BLaER1 (cell line): ENCODE measurements at regions not wholly inside any gene's neighbourhood (a gene's known extent, or its start where the extent isn't known, plus 50 kb on each side); places are given as distances from the start of the nearest gene placed in this dataset.
A peak's percentile ranks its signal among the peaks of the same experiment; 100 is the strongest.

Experiments
- H3K27ac ChIP-seq: shearing (Covaris generic); formaldehyde crosslinking; 2 replicates; pipeline ENCODE4 v1.8.1; 2022
- H3K27me3 ChIP-seq: shearing (Covaris generic); formaldehyde crosslinking; 2 replicates; pipeline ENCODE4 v1.8.1; 2022
- H3K36me3 ChIP-seq: shearing (Covaris generic); formaldehyde crosslinking; 2 replicates; pipeline ENCODE4 v1.8.1; 2022
- H3K4me1 ChIP-seq: shearing (Covaris generic); formaldehyde crosslinking; 2 replicates; pipeline ENCODE4 v1.8.1; 2022
- H3K4me2 ChIP-seq: shearing (Covaris generic); formaldehyde crosslinking; 2 replicates; pipeline ENCODE4 v1.8.1; 2022
- H3K4me3 ChIP-seq: shearing (Covaris generic); formaldehyde crosslinking; 2 replicates; pipeline ENCODE4 v1.8.1; 2022
- H3K9ac ChIP-seq: shearing (Covaris generic); formaldehyde crosslinking; 2 replicates; pipeline ENCODE4 v1.8.1; 2022
- H3K9me3 ChIP-seq: shearing (Covaris generic); formaldehyde crosslinking; 2 replicates; pipeline ENCODE4 v1.8.1; 2022
- H4K20me1 ChIP-seq: shearing (Covaris generic); formaldehyde crosslinking; 2 replicates; pipeline ENCODE4 v1.8.1; 2022
- Cebpa-rat ChIP-seq: shearing (Covaris generic); IDR thresholded peaks from 2 replicates; pipeline ENCODE4 v1.8.1; 2022

GRCh38 chr20:22160101-22160652 is 424.2 kb downstream of the FOXA2 start:
- H3K27ac ChIP-seq, result no peak overlapping the region
- H3K27me3 ChIP-seq, result no peaks in the 10 kb centered on the region
- peaks cover 39% of the 10 kb centered on the region for H3K4me1 ChIP-seq
- H3K9me3 ChIP-seq, result no peaks in the 10 kb centered on the region
- TF ChIP-seq Cebpa-rat, result no peak
- no peak overlapping the region for H3K9ac ChIP-seq
- H3K36me3 ChIP-seq, result no peaks in the 10 kb centered on the region
- peak overlapping the region; percentile 46 for H3K4me2 ChIP-seq
- no peak overlapping the region for H3K4me3 ChIP-seq
- H4K20me1 ChIP-seq, result no peaks in the 10 kb centered on the region

GRCh38 chr20:22159276-22159675 is 425.1 kb downstream of the FOXA2 start:
- Histone ChIP-seq H3K4me2 (peak overlapping the region; percentile 46), H3K9ac (no peak overlapping the region), H3K27me3 (no peaks in the 10 kb centered on the region), H3K27ac (no peak overlapping the region), H3K36me3 (no peaks in the 10 kb centered on the region), H3K4me3 (no peak overlapping the region), H3K4me1 (peaks cover 39% of the 10 kb centered on the region), H3K9me3 (no peaks in the 10 kb centered on the region), H4K20me1 (no peaks in the 10 kb centered on the region)
- no peak for TF ChIP-seq Cebpa-rat

GRCh38 chr20:22127587-22127986 is 422.1 kb downstream of the PAX1 start:
- Histone ChIP-seq H3K4me2 (no peak overlapping the region), H3K9me3 (peaks cover 24% of the 10 kb centered on the region), H3K27ac (no peak overlapping the region), H3K36me3 (no peaks in the 10 kb centered on the region), H4K20me1 (no peaks in the 10 kb centered on the region), H3K4me1 (no peaks in the 10 kb centered on the region), H3K27me3 (no peaks in the 10 kb centered on the region), H3K9ac (no peak overlapping the region), H3K4me3 (no peak overlapping the region)
- no peak for TF ChIP-seq Cebpa-rat

GRCh38 chr20:22106308-22106938 is 401.0 kb downstream of the PAX1 start:
- Histone ChIP-seq H3K9ac (no peak overlapping the region), H3K4me1 (no peaks in the 10 kb centered on the region), H3K27ac (no peak overlapping the region), H3K4me2 (no peak overlapping the region), H3K9me3 (no peaks in the 10 kb centered on the region), H4K20me1 (no peaks in the 10 kb centered on the region), H3K4me3 (no peak overlapping the region), H3K36me3 (no peaks in the 10 kb centered on the region), H3K27me3 (no peaks in the 10 kb centered on the region)
- TF ChIP-seq Cebpa-rat, result no peak

GRCh38 chr20:22101606-22102005 is 396.1 kb downstream of the PAX1 start:
- Histone ChIP-seq H3K9ac (no peak overlapping the region), H3K36me3 (no peaks in the 10 kb centered on the region), H3K4me2 (no peak overlapping the region), H3K4me1 (no peaks in the 10 kb centered on the region), H3K9me3 (no peaks in the 10 kb centered on the region), H3K4me3 (no peak overlapping the region), H3K27me3 (no peaks in the 10 kb centered on the region), H3K27ac (no peak overlapping the region), H4K20me1 (no peaks in the 10 kb centered on the region)
- TF ChIP-seq Cebpa-rat, result no peak

GRCh38 chr20:22100686-22101085 is 395.2 kb downstream of the PAX1 start:
- Histone ChIP-seq H4K20me1 (no peaks in the 10 kb centered on the region), H3K27ac (no peak overlapping the region), H3K9ac (no peak overlapping the region), H3K27me3 (no peaks in the 10 kb centered on the region), H3K4me3 (no peak overlapping the region), H3K4me1 (no peaks in the 10 kb centered on the region), H3K36me3 (no peaks in the 10 kb centered on the region), H3K9me3 (no peaks in the 10 kb centered on the region), H3K4me2 (no peak overlapping the region)
- no peak for TF ChIP-seq Cebpa-rat

GRCh38 chr20:22099348-22099747 is 393.9 kb downstream of the PAX1 start:
- H4K20me1 ChIP-seq, result no peaks in the 10 kb centered on the region
- no peak overlapping the region for H3K9ac ChIP-seq
- H3K4me2 ChIP-seq, result no peak overlapping the region
- no peaks in the 10 kb centered on the region for H3K36me3 ChIP-seq
- no peaks in the 10 kb centered on the region for H3K27me3 ChIP-seq
- H3K27ac ChIP-seq, result no peak overlapping the region
- TF ChIP-seq Cebpa-rat, result no peak
- peaks cover 7% of the 10 kb centered on the region for H3K9me3 ChIP-seq
- H3K4me1 ChIP-seq, result no peaks in the 10 kb centered on the region
- no peak overlapping the region for H3K4me3 ChIP-seq

- Histone ChIP-seq H3K4me2 (no peak overlapping the region), H3K9me3 (peaks cover 12% of the 10 kb centered on the region), H4K20me1 (no peaks in the 10 kb centered on the region), H3K27ac (no peak overlapping the region), H3K4me1 (no peaks in the 10 kb centered on the region), H3K27me3 (no peaks in the 10 kb centered on the region), H3K36me3 (no peaks in the 10 kb centered on the region), H3K4me3 (no peak overlapping the region), H3K9ac (no peak overlapping the region)
- no peak for TF ChIP-seq Cebpa-rat
Measured at GRCh38 chr20:22098511-22098910, 393.0 kb downstream of the PAX1 start.

GRCh38 chr20:22093122-22093521 is 387.7 kb downstream of the PAX1 start:
- H3K4me2 ChIP-seq, result no peak overlapping the region
- no peak overlapping the region for H3K27ac ChIP-seq
- H3K4me1 ChIP-seq, result no peaks in the 10 kb centered on the region
- no peaks in the 10 kb centered on the region for H3K27me3 ChIP-seq
- peaks cover 39% of the 10 kb centered on the region for H3K9me3 ChIP-seq
- H4K20me1 ChIP-seq, result no peaks in the 10 kb centered on the region
- H3K36me3 ChIP-seq, result no peaks in the 10 kb centered on the region
- no peak overlapping the region for H3K4me3 ChIP-seq
- no peak for TF ChIP-seq Cebpa-rat
- H3K9ac ChIP-seq, result no peak overlapping the region

- Histone ChIP-seq H3K9me3 (peaks cover 29% of the 10 kb centered on the region), H4K20me1 (no peaks in the 10 kb centered on the region), H3K4me1 (no peaks in the 10 kb centered on the region), H3K4me2 (no peak overlapping the region), H3K27me3 (no peaks in the 10 kb centered on the region), H3K36me3 (no peaks in the 10 kb centered on the region), H3K27ac (no peak overlapping the region), H3K4me3 (no peak overlapping the region), H3K9ac (no peak overlapping the region)
- TF ChIP-seq Cebpa-rat, result no peak
Measured at GRCh38 chr20:22088882-22089281, 383.4 kb downstream of the PAX1 start.

- Histone ChIP-seq H3K27me3 (no peaks in the 10 kb centered on the region), H3K4me2 (no peak overlapping the region), H4K20me1 (no peaks in the 10 kb centered on the region), H3K36me3 (no peaks in the 10 kb centered on the region), H3K9me3 (no peaks in the 10 kb centered on the region), H3K9ac (no peak overlapping the region), H3K27ac (no peak overlapping the region), H3K4me1 (no peaks in the 10 kb centered on the region), H3K4me3 (no peak overlapping the region)
- no peak for TF ChIP-seq Cebpa-rat
Measured at GRCh38 chr20:22080985-22081384, 375.5 kb downstream of the PAX1 start.
